GM10266 (cell line): ENCODE measurements at regions not wholly inside any gene's neighbourhood (a gene's known extent, or its start where the extent isn't known, plus 50 kb on each side); places are given as distances from the start of the nearest gene placed in this dataset.

ENCODE experiments used
- DNase-seq: peaks from one replicate; pipeline ENCODE4 v3.0.0; 2012; ENCODE audit errors: extremely low spot score
- CTCF ChIP-seq: IDR thresholded peaks from 2 replicates; pipeline ENCODE4 v1.5.1; 2012; ENCODE audit warnings: mild to moderate bottlenecking, low read depth; ENCODE audit not compliant: control insufficient read depth, insufficient read depth; ENCODE audit errors: missing control alignments

- no peak for DNase-seq
- TF ChIP-seq CTCF: no peak
These were observed 58.1 kb upstream of the PRMT8 start for GRCh38 chr12:3432868-3433267.

- DNase-seq: no peak
- TF ChIP-seq CTCF: no peak
These were observed 54.4 kb upstream of the PRMT8 start for GRCh38 chr12:3436461-3437065.

GRCh38 chr12:3437986-3438385, 53.0 kb upstream of the PRMT8 start:
- no peak for TF ChIP-seq CTCF
- DNase-seq: no peak

GRCh38 chr12:3438401-3438800, 52.6 kb upstream of the PRMT8 start:
- DNase-seq: no peak
- no peak for TF ChIP-seq CTCF
